Hepatocyte (in vitro differentiated cells): ENCODE measurements at regions not wholly inside any gene's neighbourhood (a gene's known extent, or its start where the extent isn't known, plus 50 kb on each side); places are given as distances from the start of the nearest gene placed in this dataset.

ENCODE experiments used
- CTCF ChIP-seq: fragments of 200-600 bp; sonication (generic); IDR thresholded peaks from 2 replicates; pipeline ENCODE4 v1.5.1; 2016; ENCODE audit warnings: antibody characterized with exemption, mild to moderate bottlenecking; ENCODE audit not compliant: poor library complexity
- EZH2 ChIP-seq: fragments of 200-600 bp; sonication (generic); IDR thresholded peaks from 2 replicates; pipeline ENCODE4 v1.6.1; 2016; ENCODE audit warnings: antibody characterized with exemption, mild to moderate bottlenecking, borderline replicate concordance
- EZH2phosphoT487 ChIP-seq: fragments of 200-600 bp; sonication (generic); IDR thresholded peaks from one replicate; pipeline ENCODE4 v1.6.1; 2018; ENCODE audit warnings: antibody characterized with exemption, mild to moderate bottlenecking, low read depth, moderate library complexity; ENCODE audit not compliant: unreplicated experiment, severe bottlenecking

- TF ChIP-seq CTCF (no peak), EZH2 (no peak), EZH2phosphoT487 (no peak)
These were observed 129.7 kb upstream of the SMAD3 start for GRCh38 chr15:66935688-66936087.
